ENCODE measurements at regions not wholly inside any gene's neighbourhood (a gene's known extent, or its start where the extent isn't known, plus 50 kb on each side); places are given as distances from the start of the nearest gene placed in this dataset.

DNA sequence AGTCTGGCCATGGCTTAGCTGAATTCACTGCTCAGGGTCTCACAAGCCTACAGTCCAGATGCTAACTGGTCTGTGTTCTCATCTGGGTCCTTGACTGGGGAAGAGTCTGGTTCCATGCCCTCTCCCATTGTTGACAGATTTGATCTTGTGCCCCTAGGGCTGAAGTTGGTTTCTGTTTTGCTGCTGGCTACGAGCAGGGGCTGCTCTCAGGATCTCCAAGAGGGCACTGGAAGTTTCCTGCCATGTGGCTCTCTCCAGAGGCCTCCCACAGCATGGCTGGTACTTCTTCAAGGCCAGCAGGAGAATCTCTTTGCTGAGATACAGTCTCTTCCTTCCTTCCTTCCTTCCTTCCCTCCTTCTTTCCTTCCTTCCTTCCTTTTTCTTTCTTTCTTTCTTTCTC is 78.1 kb downstream of the SPP2 start (continued):
- TF ChIP-seq SMC3 (IDR thresholded peaks at IDR 0.05; ENCODE audit: low read length) (no peak), ZSCAN20 (CRISPR knock-in tag; IDR thresholded peaks at IDR 0.05; ENCODE audit: borderline replicate concordance) (no peak)

Data from HepG2 (cell line).